ENCODE measurements at regions not wholly inside any gene's neighbourhood (a gene's known extent, or its start where the extent isn't known, plus 50 kb on each side); places are given as distances from the start of the nearest gene placed in this dataset.

DNA sequence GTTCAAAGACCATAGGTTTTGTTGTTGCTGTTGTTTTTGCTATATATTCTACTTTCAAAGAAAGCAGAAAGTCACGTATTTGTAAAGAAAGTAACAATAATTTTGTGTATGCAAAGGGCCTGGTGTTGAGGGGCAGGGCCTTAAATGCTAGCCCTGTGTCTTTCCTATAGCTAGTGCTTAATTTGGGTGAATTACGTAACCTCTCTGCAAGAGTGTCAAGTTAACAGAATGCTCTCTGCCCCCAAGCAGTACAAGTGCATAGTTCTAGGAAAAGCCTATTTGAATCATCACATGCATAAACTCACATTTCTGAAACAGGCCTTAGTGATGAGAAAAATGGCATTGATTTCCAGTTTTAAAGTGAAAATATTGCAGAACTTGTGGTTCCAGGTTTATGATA, 663.6 kb downstream of the STIM2 start:
- TF ChIP-seq, protein P1, sequence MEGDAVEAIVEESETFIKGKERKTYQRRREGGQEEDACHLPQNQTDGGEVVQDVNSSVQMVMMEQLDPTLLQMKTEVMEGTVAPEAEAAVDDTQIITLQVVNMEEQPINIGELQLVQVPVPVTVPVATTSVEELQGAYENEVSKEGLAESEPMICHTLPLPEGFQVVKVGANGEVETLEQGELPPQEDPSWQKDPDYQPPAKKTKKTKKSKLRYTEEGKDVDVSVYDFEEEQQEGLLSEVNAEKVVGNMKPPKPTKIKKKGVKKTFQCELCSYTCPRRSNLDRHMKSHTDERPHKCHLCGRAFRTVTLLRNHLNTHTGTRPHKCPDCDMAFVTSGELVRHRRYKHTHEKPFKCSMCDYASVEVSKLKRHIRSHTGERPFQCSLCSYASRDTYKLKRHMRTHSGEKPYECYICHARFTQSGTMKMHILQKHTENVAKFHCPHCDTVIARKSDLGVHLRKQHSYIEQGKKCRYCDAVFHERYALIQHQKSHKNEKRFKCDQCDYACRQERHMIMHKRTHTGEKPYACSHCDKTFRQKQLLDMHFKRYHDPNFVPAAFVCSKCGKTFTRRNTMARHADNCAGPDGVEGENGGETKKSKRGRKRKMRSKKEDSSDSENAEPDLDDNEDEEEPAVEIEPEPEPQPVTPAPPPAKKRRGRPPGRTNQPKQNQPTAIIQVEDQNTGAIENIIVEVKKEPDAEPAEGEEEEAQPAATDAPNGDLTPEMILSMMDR (IDR thresholded peaks at IDR 0.05) = no peak
- no peak for TF ChIP-seq POLR2A (IDR thresholded peaks at IDR 0.05)
